ENCODE measurements at regions not wholly inside any gene's neighbourhood (a gene's known extent, or its start where the extent isn't known, plus 50 kb on each side); places are given as distances from the start of the nearest gene placed in this dataset.
"Not testable (repeated sequence)": the region's sequence is repeated elsewhere in the genome, so short reads cannot be mapped to it uniquely, and the experiment has no call there.

DNA sequence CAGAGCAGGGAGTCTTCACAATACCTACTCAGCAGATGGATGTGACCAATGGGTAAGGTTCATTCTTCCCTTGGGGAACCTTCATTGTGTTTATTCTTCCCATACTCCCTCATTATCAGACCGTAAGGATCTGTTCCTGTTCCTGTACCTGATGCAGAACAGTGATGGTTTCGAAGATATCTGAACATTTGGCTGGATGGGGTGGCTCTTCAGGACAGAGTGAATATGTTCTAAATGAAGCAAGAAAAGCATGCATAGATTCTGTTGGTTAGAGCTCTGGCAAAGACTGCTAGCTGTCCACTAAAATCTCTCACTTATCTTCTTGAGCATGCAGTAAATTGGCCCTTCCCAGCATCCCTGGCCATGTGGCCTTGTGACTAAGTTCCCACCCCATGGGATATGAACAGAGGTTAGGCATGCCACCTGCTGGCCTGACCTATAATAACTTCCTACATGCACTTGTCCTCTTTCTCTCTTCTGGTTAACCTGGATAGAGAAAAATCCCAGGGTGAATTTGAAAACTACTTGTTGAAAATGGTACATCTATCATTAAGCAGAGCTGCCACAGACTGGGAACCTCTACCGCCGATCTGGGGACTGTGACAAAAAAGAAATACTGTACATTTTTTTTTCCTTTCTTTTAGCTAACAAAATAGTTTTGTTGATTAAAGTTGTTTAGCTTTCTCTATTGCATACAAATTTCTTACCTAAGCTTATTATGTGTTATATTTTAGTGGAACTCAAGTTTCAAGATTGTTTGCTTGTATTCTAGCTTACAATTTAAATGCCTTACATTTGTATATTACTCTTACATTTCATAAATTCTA is 60.0 kb upstream of the BANK1 start:
- DNase-seq (ENCODE audit: low read depth): peak; percentile 74

DNA sequence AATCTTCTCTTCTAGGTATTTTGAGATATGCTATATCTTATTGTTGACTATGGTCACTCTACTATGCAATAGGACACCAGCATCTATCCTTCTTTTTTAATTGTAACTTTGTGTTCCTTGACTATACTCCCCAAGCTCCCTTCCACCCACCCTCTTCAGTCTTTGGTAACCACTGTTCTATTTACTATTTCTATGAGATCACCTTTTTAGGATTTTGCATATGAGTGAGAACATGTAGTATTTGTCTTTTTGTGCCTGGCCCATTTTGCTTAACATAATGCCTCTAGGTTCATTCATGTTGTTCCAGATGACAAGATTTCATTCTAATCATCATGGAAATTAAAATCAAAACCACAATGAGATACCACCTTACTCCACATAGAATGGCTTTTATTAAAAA is 63.3 kb upstream of the BANK1 start:
- DNase-seq (ENCODE audit: low read depth): no peak

DNA sequence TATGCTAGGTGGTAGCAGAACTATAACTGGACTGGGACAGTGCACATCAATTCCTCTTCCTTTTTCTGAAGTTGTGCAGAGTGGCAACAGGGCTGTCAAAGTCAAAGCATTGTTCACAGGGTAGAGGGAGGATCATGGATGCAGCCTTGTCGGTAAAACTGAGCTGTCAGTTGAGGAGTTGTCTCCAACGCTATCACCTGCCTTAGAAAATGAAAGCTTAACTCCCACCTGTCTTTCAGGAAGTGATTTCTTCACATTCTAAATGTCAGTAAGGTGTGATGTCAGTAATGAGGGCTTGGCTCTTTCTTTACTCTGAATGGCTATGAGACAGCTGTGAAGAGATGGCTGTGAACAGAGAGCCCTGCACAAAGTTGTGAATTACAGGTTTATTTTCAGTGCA is 66.4 kb upstream of the BANK1 start:
- no peak for DNase-seq (ENCODE audit: low read depth)

DNA sequence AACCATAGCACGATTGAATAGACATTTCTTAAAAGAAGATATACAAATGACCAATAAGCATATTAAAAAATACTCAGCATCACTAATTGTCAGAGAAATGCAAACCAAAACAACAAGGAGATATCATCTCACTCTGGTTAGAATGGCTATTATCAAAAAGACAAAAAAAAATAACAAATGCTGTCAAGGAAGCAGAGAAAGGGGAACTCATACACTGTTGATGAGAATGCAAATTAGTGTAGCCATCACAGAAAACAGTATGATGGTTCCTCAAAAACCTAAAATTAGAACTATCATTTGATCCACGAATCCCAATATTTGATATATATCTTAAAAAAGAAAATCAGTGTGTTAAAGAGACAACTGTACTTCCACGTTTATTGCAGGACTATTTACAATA is 71.7 kb upstream of the BANK1 start:
- no peak for DNase-seq (ENCODE audit: low read depth)

DNA sequence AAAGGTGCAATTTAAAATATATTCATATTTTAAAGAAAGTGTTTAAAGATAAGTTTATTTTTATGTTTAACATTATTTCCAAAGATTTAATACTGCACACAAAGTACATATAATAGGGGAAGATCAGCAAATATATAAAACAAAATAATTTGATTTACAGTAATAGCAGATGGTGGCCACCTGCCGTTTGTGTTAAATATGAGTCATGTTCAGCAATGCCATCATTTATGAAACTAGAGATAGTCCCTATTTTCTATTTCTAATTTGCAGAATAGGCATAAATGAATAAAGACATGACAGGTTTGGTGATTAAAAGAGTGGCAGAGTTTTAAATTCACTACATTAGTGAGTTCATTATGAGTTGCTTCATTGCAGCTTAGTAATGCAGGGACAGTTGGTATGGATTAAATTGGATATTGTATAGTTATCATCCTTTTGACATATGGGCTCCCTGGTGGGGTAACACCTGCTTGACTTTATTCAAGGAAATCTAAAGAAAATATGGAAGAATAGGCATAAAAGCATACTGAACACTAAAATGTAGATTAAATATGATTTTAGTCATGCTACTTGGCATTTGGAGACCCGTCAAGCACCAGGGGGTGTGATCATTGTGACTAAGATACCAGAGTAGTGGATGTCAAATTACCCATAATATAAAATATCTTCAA is 78.8 kb upstream of the BANK1 start:
- DNase-seq (ENCODE audit: low read depth): no peak

DNA sequence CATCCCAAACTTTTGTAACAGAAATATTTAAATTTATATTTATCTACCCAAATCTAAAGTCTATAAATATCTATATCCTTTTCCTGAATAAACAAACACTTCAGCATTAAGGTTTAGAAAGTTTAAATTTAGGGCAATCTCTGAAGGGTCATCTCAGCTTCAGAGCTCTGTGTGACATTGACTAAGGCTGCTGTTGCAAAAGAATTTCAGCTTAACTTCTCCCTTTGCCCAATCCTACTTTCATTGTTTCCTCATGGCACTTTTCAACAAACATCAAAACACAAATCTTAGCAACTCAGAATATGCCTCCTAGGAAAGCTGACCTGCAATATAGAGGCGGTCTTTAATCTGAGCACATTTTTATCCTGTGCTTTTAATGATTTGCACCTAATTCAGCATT is 79.7 kb upstream of the BANK1 start:
- DNase-seq (ENCODE audit: low read depth): no peak

DNA sequence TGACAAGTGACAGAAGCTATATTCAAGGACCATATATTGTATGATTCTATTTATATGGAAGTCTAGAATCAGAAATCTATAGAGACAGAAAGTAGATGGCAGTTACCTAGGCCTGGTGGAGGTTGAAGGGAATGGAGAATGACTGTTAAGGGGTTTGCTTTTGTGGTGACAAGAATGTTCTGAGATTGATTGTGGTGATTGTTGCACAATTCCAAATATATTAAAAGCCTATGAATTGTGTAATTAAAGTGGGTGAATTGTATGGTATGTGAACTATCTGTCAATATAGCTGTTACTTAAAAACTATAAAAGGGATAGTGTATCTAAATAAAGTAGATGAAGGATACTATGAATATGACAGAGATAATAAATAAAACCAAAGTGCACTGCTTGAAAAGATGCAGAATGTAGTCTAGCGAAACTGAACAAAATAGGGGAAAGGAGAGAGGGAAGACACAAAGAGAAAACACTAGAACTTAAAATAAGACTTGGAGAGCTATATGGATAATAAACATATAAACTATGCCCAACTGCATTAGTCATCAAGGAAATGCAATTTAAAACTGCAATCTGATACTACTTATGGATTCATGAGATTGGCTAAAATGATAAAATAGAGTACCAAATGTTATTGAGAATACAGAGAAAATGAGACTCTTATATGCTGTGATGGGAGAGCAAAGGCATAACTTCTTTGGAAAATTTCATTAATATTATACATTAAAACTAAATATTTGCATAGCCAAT is 82.1 kb upstream of the BANK1 start:
- DNase-seq (ENCODE audit: low read depth): no peak

DNA sequence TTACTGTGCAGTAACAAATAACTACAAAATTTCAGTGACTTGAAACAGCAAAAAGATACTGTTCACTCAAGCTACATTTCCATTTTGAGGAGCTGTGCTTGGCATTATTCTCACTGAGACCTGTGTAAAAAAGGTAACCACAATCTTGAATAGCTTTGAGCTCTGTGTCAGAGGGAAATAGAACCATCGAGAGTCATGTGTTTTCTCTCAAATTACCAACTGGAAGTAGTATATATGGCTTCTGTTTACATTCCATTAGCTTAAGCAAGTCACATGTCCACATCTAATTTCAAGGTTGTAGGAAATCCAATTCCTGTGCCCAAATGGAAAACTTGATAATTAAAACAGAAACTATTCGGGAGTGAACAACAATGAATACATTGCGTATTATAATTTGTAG is 82.9 kb upstream of the BANK1 start:
- DNase-seq (ENCODE audit: low read depth): no peak

DNA sequence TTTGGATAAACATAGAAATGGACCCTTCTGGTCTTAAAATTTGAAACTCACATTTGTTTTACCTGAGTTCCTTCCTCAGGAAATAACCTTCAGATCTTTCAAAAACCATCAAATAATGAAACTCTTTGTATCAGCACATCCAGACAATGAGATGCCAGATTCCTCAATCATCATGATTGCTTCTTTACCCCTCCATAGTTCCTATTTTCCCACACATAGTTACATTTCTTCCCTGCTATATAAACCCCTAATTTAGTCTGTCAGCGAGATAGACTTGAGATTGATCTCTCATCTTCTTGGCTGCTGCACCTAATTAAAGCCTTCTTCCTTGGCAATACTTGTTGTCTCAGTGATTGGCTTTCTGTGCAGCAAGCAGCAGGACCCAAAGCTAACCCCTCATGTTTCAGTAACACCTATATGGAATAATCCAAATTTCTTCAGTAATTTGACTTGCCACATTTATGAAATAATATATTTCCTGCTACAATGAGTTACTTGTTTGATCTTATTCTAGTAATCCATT is 83.9 kb upstream of the BANK1 start:
- no peak for DNase-seq (ENCODE audit: low read depth)

DNA sequence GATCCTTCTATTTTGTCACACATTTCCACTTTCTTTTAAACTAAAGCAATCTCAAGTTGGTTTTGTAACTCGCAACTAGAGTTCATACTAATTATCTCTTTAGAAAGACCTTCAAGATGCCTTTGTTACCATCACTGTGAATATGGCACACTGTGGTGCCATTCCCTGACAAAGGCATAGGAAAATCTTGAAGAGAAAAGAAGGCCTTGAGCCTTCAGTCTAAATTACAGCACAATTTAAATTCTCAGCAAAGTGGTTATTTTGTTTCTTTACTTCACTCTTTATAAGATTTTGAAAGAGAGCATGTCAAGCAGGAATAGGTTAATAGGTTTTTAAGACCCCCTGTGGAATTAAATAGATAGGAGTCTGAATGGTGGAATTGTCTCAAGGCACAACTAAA is 89.0 kb upstream of the BANK1 start:
- DNase-seq (ENCODE audit: low read depth): no peak

DNA sequence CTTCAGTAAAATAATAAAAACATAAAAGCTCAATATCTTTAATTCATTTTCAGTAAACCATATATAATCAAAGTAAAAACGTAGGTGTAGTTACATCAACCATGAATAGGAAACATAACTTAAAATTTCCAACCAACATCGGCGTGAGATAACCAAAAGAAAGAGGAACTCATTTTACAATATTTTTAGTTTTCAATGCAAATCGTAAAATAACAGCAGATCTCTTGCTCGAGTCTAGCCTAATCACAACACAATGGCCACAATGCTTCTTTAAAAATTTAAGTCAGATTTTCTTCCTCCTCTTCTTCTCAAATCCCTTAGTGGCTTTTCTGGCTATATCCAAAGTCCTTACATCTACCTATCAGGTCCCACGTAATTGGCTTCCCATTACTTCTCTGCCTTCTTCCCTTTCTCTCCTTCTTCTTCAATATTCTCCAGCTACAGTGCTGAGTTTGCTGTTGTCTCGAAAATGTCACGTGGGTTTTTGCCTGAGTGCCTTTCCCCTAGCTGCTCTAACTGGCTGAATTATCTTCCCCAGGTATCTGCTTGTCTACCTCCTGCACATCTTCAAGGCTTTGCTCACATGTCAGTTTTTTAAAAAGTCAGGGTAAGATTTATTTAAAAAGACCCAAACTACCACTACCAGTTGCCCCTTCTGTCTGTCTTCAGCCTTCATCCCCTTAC is 90.9 kb upstream of the BANK1 start:
- DNase-seq (ENCODE audit: low read depth): no peak

DNA sequence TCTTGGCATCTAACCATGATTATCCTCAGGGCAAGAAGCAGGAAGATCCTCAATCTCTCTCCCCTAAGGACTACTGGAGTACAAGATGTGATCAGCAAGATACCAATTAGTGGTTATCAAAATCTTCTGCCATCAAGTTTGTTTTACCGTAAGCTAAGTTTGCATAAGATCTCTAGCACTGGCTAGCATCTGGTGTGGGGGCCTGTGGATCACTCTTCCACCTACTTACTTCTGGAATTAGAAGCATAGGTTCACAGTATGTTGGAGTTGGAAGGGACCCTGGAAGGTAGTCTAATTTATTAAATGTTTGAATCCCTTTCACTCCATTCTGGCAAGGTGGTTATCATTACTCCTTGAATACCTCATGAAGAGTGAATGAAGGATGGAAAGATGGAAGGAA is 93.3 kb upstream of the BANK1 start:
- DNase-seq (ENCODE audit: low read depth): no peak

DNA sequence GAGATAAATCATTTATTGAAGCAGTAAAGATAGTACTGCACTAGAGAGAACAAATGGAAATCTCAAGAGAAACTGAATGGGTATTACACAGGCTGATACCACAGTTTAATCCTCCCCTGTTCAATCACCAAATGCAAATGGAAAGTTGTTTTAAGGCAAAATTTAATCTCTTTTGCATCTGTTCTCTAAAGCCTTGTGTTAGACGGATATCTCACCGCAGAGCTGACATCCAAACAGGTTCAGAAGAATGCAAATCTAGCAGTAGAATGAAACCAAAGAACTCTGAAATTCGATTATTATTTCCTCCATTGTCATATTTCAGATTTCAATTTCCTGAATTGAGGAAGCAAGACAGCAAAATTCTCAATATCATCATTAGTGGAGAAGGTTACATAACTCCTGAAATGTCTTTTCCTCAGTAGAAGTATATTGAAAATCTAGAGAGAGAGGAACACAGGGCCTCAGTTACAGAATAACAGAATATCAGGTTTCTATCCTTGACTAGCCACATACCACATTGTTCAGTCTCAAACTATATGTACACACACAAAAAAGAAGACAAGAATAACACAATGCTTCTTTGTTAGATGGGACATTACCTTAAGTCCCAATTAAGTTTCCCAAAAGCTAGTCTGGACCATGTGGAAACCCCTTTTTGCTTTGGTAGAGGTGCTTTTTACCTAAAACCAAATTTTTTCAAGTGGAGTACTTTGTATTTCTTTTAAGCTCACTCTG is 94.1 kb upstream of the BANK1 start:
- DNase-seq (ENCODE audit: low read depth): no peak

DNA sequence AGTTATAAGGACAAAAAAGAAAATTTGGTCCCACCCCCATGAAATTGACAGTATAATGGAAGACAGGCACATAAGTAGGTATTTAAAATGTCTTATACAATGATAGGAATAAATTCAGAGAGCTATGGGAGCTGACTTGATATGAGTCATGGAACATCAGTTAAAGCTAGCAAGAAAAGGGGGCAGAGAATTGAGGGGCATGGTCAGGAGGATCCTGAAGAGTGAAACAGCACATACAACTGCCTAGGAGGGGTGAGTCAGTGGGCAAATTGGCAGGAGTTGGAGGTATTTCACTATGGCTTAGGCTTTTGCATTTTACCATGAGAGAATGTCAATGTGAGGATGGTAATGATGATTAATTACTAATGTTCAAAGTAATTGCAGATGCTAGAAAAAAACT is 95.4 kb upstream of the BANK1 start:
- DNase-seq (ENCODE audit: low read depth): no peak

DNA sequence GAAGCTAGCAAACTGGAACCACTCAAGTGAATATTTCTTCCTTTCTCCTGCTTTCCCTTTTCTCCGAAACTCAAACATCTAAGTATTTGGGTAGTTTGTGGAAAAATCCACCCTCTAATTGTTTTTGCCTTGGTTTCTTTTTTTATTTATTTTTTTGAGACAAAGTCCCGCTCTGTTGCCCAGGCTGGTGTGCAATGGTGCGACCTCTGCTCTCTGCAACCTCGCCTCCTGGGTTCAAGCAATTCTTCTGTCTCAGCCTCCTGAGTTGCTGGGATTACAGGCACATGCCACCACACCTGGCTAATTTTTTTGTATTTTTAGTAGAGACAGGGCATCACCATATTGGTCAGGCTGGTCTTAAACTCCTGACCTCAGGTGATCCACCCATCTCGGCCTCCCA is 96.1 kb upstream of the BANK1 start:
- DNase-seq (ENCODE audit: low read depth): not testable (repeated sequence)

DNA sequence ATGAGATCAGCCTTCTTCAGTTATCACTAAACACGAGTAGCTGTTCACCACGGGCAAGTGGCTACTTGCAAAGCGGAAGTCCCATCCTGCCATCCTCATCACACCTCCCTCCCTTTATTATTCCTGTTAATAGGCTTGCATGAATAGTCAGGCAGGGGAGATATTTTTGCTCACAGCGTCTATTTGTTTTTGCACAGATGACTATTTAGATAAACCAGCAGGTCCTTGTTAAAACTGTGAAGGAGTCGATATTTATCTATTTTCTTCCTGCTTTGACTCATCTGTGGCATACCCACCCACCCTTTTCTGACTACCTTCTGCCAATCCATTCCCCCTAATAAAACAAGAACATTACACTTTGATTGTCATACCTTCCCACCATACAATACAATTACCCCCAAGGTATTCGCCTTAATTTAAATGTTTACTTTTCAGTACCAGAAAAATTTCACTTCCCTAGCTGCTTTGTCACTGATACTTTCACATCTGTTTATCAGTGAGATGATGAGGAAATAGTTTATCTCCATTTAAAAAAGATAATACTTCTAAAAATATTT is 96.6 kb upstream of the BANK1 start:
- DNase-seq (ENCODE audit: low read depth): no peak

DNA sequence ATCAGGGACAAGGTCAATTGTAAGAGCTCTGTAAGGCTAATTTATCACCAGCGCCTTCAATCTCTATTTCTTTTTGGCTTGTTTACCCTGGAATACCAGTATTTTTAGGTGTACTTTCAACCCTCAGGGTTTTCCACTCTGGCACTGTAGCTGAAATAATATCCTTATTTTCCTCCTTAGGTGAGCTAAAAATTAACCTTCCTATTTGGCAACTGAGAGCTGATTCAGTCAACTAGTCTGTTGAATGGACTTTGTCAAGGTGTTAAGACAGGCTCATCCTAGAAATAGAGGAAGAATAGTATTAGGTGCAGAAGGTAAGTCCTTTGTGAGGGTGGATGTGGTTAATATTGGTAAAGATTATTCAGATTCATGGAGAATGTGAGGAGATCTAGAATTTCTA is 101.3 kb upstream of the BANK1 start:
- DNase-seq (ENCODE audit: low read depth): no peak

DNA sequence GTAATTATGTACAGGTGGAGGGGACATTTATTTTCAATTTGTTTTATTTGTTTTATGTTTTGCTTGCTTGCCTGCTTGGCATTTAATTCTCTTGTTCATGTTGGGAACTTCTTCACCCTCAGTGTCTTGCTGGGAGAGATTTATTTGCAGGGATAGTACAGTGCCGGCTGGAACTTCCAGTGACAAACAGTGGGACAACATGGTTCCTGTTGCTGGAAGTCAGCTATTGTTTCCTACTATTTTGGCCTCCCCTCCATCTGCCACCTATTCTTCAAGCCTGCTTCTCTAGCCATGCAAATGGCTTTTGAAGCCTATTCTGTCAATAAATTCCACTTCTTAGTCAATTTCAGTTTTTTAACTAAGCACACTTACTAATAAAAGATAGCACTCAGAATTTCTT is 105.4 kb upstream of the BANK1 start:
- no peak for DNase-seq (ENCODE audit: low read depth)

DNA sequence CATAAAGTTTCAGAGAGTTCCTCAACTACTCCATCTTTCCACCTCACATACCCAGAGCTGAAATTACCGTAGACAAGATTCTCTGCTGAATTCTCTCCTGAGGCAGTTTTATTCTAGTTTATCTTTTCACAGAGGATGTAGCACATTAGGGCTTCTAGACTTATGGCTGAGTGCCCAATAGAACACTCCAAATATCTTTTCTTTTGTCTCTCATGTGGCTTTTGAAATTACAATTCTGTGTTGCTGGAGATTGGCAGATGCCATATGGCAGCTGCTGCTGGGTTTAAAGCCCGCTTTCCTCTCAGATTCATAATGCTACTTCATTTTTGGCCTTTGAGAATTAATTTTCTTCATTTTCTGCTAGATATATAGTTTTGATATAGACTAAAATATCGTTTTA is 107.6 kb upstream of the BANK1 start:
- no peak for DNase-seq (ENCODE audit: low read depth)

DNA sequence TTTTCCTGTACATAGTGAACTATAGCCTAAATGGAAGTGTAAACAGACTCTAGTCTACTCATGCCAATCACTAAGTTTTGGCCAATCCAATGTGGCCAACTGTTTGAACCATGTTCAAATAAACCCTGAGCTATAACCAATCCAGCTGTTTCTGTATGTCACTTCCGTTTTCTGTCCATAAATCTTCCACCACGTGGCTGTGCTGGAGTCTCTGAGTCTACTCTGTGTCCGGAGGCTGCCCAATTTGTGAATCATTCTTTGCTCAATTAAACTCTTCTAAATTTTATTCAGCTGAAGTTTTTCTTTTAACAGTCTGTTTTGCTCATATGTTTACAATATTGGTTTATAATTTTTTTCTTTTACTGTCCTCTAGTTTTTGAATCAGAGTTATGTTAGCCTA is 112.3 kb upstream of the BANK1 start:
- peak; percentile 30 for DNase-seq (ENCODE audit: low read depth)

DNA sequence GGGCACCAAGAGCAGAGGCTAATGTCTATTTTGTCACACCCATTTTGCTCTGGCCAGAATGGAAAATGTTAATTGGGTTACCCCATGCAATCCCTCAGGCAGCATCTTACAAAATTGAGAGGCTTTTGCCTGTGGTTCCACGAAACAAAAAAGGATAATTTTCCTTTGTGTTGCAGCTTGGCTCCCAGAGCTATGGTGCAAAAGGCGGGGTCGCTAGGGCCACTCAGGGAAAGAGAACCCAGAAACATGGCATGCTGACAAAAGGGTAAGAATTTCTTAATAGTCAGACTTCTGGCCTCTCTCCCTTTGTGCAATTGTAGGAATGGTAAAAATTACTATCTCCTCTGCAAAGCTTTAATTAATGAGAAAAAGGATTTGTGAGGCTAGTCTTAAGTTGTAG is 119.6 kb upstream of the BANK1 start:
- DNase-seq (ENCODE audit: low read depth): no peak

Data from EH (cell line).